ENCODE measurements at regions not wholly inside any gene's neighbourhood (a gene's known extent, or its start where the extent isn't known, plus 50 kb on each side); places are given as distances from the start of the nearest gene placed in this dataset.

- no peak for DNase-seq (ENCODE audit: extremely low read depth, low read depth, low spot score)
Observed at GRCh38 chr6:77979204-77979603, 326.4 kb downstream of the MEI4 start.

- no peak for DNase-seq (ENCODE audit: extremely low read depth, low read depth, low spot score)
Observed at GRCh38 chr6:77986380-77987034, 333.7 kb downstream of the MEI4 start.

- no peak for DNase-seq (ENCODE audit: extremely low read depth, low read depth, low spot score)
Observed at GRCh38 chr6:77987035-77987384, 334.2 kb downstream of the MEI4 start.

- DNase-seq (ENCODE audit: extremely low read depth, low read depth, low spot score): no peak
Observed at GRCh38 chr6:78010130-78010529, 357.3 kb downstream of the MEI4 start.

- DNase-seq (ENCODE audit: extremely low read depth, low read depth, low spot score): no peak
Observed at GRCh38 chr6:78020586-78020985, 367.7 kb downstream of the MEI4 start.

- DNase-seq (ENCODE audit: extremely low read depth, low read depth, low spot score): no peak
Observed at GRCh38 chr6:78025502-78025901, 372.7 kb downstream of the MEI4 start.

- no peak for DNase-seq (ENCODE audit: extremely low read depth, low read depth, low spot score)
Observed at GRCh38 chr6:78031228-78031627, 378.4 kb downstream of the MEI4 start.

- no peak for DNase-seq (ENCODE audit: extremely low read depth, low read depth, low spot score)
Observed at GRCh38 chr6:78059171-78059570, 406.3 kb downstream of the MEI4 start.

- DNase-seq (ENCODE audit: extremely low read depth, low read depth, low spot score): no peak
Observed at GRCh38 chr6:78062993-78063392, 410.2 kb downstream of the MEI4 start.

- DNase-seq (ENCODE audit: extremely low read depth, low read depth, low spot score): no peak
Observed at GRCh38 chr6:78076371-78076770, 423.5 kb downstream of the MEI4 start.

- no peak for DNase-seq (ENCODE audit: extremely low read depth, low read depth, low spot score)
Observed at GRCh38 chr6:78089531-78089930, 436.7 kb downstream of the MEI4 start.

- no peak for DNase-seq (ENCODE audit: extremely low read depth, low read depth, low spot score)
Observed at GRCh38 chr6:78093906-78094305, 441.1 kb downstream of the MEI4 start.

- no peak for DNase-seq (ENCODE audit: extremely low read depth, low read depth, low spot score)
Observed at GRCh38 chr6:78101387-78101786, 448.5 kb downstream of the MEI4 start.

GRCh38 chr6:78110641-78111040 is 457.8 kb downstream of the MEI4 start:
- DNase-seq (ENCODE audit: extremely low read depth, low read depth, low spot score): no peak

GRCh38 chr6:78117966-78118365 is 465.1 kb downstream of the MEI4 start:
- DNase-seq (ENCODE audit: extremely low read depth, low read depth, low spot score): no peak

GRCh38 chr6:78131521-78131920 is 478.7 kb downstream of the MEI4 start:
- DNase-seq (ENCODE audit: extremely low read depth, low read depth, low spot score): no peak

- no peak for DNase-seq (ENCODE audit: extremely low read depth, low read depth, low spot score)
Observed at GRCh38 chr6:78132671-78133410, 480.0 kb downstream of the MEI4 start.

- no peak for DNase-seq (ENCODE audit: extremely low read depth, low read depth, low spot score)
Observed at GRCh38 chr6:78150425-78150824, 497.6 kb downstream of the MEI4 start.

- DNase-seq (ENCODE audit: extremely low read depth, low read depth, low spot score): no peak
Observed at GRCh38 chr6:78153976-78154375, 501.1 kb downstream of the MEI4 start.

- DNase-seq (ENCODE audit: extremely low read depth, low read depth, low spot score): no peak
Observed at GRCh38 chr6:78157606-78158005, 504.8 kb downstream of the MEI4 start.

GRCh38 chr6:78188891-78189290 is 536.1 kb downstream of the MEI4 start:
- no peak for DNase-seq (ENCODE audit: extremely low read depth, low read depth, low spot score)

GRCh38 chr6:78192057-78192456 is 539.2 kb downstream of the MEI4 start:
- DNase-seq (ENCODE audit: extremely low read depth, low read depth, low spot score): no peak

GRCh38 chr6:78199044-78199443 is 546.2 kb downstream of the MEI4 start:
- DNase-seq (ENCODE audit: extremely low read depth, low read depth, low spot score): no peak

Measured in glomerular endothelial cell (primary cell).